GM19463 (cell line): ENCODE measurements at regions not wholly inside any gene's neighbourhood (a gene's known extent, or its start where the extent isn't known, plus 50 kb on each side); places are given as distances from the start of the nearest gene placed in this dataset.

ENCODE experiments used
- ATAC-seq: cut with Tn5 transposase; IDR thresholded peaks from one replicate; pipeline ENCODE4 v1.9.1; 2021; ENCODE audit warnings: mild to moderate bottlenecking, moderate library complexity; ENCODE audit not compliant: unreplicated experiment

- no peak for ATAC-seq
These were observed 846.4 kb downstream of the DCDC2C start for GRCh38 chr2:4549666-4550210.

DNA sequence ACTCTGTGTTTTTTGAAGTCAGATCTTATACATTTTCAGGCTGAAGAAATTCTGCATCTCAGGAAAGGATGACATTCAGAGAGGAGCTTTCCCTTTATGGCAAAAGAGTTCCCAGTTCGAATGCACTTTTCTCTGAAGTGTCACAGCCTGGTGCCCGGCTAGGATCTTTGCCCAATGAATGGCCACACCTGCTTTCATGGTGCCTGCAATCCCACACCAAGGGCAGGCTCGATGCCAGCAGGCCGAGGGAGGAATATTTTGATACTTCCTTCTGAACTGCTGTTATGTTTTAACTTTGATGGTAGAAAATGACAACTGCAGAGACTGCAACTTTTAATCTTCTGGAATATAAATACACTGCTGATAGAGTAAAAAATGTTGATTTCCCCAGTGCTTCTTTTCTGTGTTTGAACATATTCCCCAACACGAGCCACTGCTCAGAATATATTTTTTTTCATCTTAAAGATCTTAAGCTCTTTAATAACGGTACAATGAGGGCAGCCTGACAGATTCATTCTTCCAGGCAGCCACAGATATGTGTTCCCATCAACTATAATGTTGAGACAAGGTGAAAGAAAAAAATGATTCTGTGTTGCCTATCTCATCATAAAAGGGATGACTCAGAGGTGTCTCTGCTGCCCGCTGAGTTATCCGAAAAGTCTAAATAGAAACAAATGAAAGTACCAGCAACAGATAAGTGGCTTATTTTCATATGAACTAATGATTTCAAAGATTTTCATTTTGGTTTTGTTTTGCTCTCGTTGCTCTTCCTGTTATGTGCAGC, 848.5 kb downstream of the DCDC2C start:
- ATAC-seq, result no peak

DNA sequence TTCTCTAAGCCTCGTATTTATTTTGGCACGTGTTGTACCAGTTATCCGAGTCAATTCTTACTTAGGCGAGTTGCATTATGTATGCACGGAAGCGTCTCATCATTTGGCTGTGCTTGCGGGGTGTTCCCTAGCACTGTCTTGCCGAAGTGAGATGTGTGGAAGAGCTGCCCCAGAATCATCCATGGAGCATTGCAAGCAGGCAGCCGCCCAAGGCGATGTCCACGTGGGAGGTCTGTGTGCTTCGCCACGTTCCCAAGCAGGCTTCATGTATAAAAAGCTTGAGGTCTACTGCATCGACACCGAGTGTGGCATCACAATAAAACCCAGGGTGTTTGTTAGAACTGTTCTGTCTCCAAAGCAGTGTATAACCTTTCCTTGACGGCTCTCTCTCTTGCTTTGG, 849.9 kb downstream of the DCDC2C start:
- no peak for ATAC-seq

DNA sequence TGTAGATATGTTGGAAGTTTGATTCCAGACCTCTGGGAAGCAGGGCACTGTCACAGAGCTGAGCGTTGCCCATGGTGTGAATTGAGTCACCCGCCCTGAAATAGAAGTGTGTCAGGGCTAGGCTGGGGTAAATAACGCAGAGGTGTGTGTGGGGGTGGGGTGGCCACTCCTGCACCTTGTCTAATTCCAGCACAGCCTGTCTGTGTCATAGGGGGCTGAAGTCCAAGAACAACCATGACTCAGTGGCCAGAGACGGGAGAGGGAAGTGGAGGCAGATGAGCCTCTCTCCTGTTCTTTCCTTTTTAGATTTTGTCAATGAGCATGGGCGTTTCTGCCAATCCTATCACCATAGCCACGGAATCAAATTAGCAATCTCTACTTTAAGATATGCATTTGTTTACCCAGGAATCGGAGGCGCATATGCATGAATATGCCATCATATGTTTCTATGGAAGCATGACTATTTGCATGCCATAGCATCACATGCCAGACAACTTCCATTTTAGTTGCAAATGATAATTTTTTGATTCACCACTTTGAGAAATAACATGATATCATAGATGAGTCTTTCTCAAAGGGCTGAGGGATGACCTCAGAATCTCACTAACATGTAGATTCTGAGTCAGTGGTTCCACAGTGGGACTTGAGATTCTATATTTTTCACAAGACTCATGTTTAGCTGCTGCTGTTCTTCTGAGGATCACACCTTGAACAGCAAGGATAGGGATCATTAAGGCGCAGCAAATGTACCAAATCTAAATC, 852.9 kb downstream of the DCDC2C start:
- no peak for ATAC-seq

GRCh38 chr2:4561196-4561595, 857.8 kb downstream of the DCDC2C start:
- no peak for ATAC-seq

DNA sequence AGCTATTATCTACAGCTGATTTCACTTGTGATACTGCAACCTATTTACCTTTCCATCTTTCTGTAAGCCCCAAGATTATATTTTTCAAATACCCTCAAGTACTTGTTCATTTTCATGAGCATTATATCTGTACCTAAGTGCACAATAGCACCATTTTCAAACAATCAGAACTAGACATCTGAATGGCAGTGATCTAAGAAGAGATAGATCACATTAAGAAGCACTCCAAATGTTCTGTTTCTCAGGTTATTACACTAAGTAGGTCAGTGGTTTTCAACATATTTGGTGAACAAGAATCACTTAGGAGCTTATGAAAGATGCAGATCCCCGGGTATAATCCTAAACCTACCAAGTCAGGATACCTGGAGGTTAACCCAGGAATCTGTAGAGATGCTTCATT, 872.7 kb downstream of the DCDC2C start:
- ATAC-seq, result no peak

- no peak for ATAC-seq
These were observed 876.6 kb downstream of the DCDC2C start for GRCh38 chr2:4579977-4580376.

DNA sequence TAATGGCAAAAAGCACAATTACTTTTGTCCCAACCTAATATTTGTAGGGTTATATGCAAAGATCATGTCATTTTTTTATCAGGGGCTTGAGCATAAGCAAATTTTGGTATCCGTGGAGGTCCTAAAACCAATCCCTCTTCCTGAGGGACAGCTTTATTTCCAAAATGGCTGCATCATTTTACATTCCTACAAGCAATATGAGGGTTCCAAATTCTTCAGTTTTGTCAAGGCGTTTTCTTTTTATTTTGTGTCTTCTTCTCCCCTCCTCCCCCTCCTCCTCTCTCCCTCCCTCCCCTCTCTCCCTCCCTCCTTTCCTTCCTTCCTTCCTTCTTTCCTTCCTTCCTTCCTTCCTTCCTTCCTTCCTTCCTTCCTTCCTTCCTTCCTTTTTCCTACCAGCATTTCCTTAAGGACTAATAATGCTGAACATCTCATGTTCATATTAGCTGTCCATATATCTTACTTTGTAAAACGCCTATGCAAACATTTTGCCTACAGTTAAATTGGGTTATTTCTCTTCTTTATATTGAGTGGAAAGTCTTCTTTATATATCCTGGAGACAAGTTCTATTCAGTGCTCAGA, 881.8 kb downstream of the DCDC2C start:
- ATAC-seq, result no peak

- ATAC-seq, result no peak
These were observed 885.2 kb downstream of the DCDC2C start for GRCh38 chr2:4588606-4589005.

GRCh38 chr2:4591261-4591660, 887.9 kb downstream of the DCDC2C start:
- ATAC-seq, result no peak

- no peak for ATAC-seq
These were observed 894.0 kb downstream of the DCDC2C start for GRCh38 chr2:4597400-4597799.

- ATAC-seq, result no peak
These were observed 901.4 kb downstream of the DCDC2C start for GRCh38 chr2:4604767-4605166.

- no peak for ATAC-seq
These were observed 914.8 kb downstream of the DCDC2C start for GRCh38 chr2:4618141-4618540.

DNA sequence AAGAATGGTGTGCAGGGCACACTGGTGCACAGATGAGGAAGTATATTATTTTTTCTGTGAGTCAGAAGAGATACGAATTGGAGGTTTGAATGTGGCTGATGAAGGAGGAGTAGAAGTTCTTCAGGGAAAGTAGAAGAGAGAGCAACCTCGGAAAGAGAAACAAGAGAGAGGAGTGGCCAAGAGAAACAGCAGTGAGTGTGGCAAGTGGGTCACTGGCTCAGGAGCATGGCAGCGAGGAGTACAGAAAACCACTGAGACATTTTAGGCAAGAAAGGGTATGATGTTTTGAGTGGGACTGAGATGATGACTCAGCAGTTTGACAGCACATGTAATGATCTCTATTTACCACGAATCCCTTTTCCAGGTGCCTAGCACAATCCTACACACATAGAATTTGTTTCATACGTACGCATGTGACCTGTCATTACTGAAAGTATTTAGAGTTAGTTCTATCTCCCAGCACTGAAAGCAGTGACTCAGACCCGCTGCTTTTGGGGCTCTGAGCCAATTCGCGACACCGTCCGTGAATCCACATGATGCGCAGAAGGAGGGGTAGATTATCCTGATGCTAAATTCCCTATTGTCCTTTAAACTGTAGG, 915.4 kb downstream of the DCDC2C start:
- ATAC-seq, result no peak

DNA sequence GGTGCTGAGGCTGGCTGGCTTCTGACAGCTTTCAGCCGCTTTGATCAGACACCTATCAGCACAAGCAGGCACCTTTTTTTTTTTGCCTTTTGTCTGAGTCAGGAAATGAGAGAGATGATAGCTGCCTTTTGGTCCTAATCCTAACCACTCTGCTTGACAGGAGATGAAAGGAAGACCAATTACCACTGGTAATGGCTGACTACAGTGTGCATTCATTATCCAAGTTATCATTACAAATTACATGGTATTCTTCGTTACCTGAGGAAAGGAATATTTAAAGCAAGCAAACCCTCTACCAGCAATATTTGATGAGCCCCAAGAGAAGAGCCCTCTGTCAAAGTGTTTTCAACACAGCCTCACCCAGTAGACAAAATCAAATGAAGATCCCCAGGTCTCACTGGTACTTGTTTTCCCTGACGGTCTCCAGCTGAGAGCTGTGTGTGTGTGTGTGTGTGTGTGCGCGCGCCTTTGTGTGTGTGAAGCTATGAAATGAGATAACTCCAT, 925.7 kb downstream of the DCDC2C start:
- no peak for ATAC-seq

- no peak for ATAC-seq
These were observed 931.9 kb downstream of the DCDC2C start for GRCh38 chr2:4635289-4635688.

- no peak for ATAC-seq
These were observed 950.6 kb downstream of the DCDC2C start for GRCh38 chr2:4653991-4654390.

DNA sequence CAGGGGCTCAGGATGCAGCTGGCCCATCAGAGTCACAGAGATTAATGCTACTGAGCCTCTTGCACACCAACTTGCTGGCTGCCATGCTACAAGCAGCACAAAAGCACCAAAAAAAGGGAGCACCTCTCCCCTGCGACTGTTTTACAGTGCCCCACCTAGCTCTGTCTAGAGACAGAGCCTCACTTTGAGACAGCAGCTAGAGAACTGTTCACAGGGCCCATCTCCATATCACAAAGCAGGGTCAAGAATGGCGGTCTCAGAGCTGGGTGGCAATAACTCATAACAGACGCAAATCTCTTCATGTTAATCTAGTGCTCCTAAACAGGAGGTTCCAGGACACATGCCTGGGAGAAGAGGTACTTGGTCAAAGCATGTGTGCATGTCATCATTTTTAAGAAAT, 953.0 kb downstream of the DCDC2C start:
- no peak for ATAC-seq

GRCh38 chr2:4662161-4662779, 958.9 kb downstream of the DCDC2C start:
- no peak for ATAC-seq

GRCh38 chr2:4668381-4668780, 965.0 kb downstream of the DCDC2C start:
- no peak for ATAC-seq

GRCh38 chr2:4670331-4670730, 967.0 kb downstream of the DCDC2C start:
- ATAC-seq, result no peak
